ENCODE measurements at regions not wholly inside any gene's neighbourhood (a gene's known extent, or its start where the extent isn't known, plus 50 kb on each side); places are given as distances from the start of the nearest gene placed in this dataset.
"Not testable (repeated sequence)": the region's sequence is repeated elsewhere in the genome, so short reads cannot be mapped to it uniquely, and the experiment has no call there.

GRCh38 chr7:76135263-76135662, 66.4 kb upstream of the SRRM3 start:
- ATAC-seq = not testable (repeated sequence)

GRCh38 chr7:76138577-76139313, 63.0 kb upstream of the SRRM3 start:
- not testable (repeated sequence) for H3K4me3 Mint-ChIP-seq; H3K36me3 Mint-ChIP-seq; H3K9me3 Mint-ChIP-seq; H3K27ac Mint-ChIP-seq; H3K27me3 Mint-ChIP-seq; DNase-seq (ENCODE audit: low spot score); ATAC-seq
- peaks cover 23 to 33% of the 10 kb centered on the region in 2 donors for H3K4me1 Mint-ChIP-seq (ENCODE audit: low read depth in 2 of 2)

More at GRCh38 chr7:76135263-76135662, 66.4 kb upstream of the SRRM3 start:
- not testable (repeated sequence) for H3K9me3 Mint-ChIP-seq; H3K4me3 Mint-ChIP-seq; DNase-seq (ENCODE audit: low spot score); H3K27me3 Mint-ChIP-seq; H3K36me3 Mint-ChIP-seq; H3K27ac Mint-ChIP-seq
- H3K4me1 Mint-ChIP-seq (ENCODE audit: low read depth in 2 of 2) = peaks cover 29 to 46% of the 10 kb centered on the region in 2 donors

GRCh38 chr7:76139670-76140069, 62.0 kb upstream of the SRRM3 start:
- DNase-seq (ENCODE audit: low spot score) (no peak), ATAC-seq (no peak)
- no peaks in the 10 kb centered on the region for H3K9me3 Mint-ChIP-seq
- H3K4me3 Mint-ChIP-seq = no peak overlapping the region
- no peaks in the 10 kb centered on the region for H3K27me3 Mint-ChIP-seq
- H3K4me1 Mint-ChIP-seq (ENCODE audit: low read depth in 2 of 2) = peaks cover 17 to 27% of the 10 kb centered on the region in 2 donors
- H3K27ac Mint-ChIP-seq = no peak overlapping the region
- no peaks in the 10 kb centered on the region for H3K36me3 Mint-ChIP-seq

- not testable (repeated sequence) for H3K27ac Mint-ChIP-seq; H3K4me3 Mint-ChIP-seq; H3K36me3 Mint-ChIP-seq; ATAC-seq; DNase-seq (ENCODE audit: low spot score); H3K9me3 Mint-ChIP-seq; H3K27me3 Mint-ChIP-seq
- peaks cover 17 to 27% of the 10 kb centered on the region in 2 donors for H3K4me1 Mint-ChIP-seq (ENCODE audit: low read depth in 2 of 2)
Measured at GRCh38 chr7:76140259-76140658, 61.4 kb upstream of the SRRM3 start.

GRCh38 chr7:76142861-76143260, 58.8 kb upstream of the SRRM3 start:
- H3K4me3 Mint-ChIP-seq = peak overlapping the region; percentile 72
- H3K9me3 Mint-ChIP-seq = no peaks in the 10 kb centered on the region
- H3K27ac Mint-ChIP-seq = peak overlapping the region; percentile 90 to 92
- no peaks in the 10 kb centered on the region for H3K27me3 Mint-ChIP-seq
- ATAC-seq (peak; percentile 85 to 98), DNase-seq (ENCODE audit: low spot score) (no peak)
- H3K36me3 Mint-ChIP-seq = no peaks in the 10 kb centered on the region
- H3K4me1 Mint-ChIP-seq (ENCODE audit: low read depth in 2 of 2) = peaks cover 14 to 22% of the 10 kb centered on the region in 2 donors

GRCh38 chr7:76144664-76145270, 56.9 kb upstream of the SRRM3 start:
- peaks cover 14 to 23% of the 10 kb centered on the region in 2 donors for H3K4me1 Mint-ChIP-seq (ENCODE audit: low read depth in 2 of 2)
- H3K4me3 Mint-ChIP-seq; DNase-seq (ENCODE audit: low spot score); H3K36me3 Mint-ChIP-seq; H3K27me3 Mint-ChIP-seq; ATAC-seq; H3K9me3 Mint-ChIP-seq: not testable (repeated sequence)
- peak overlapping the region in 1 of 2 donors; percentile 27 for H3K27ac Mint-ChIP-seq

GRCh38 chr7:76146374-76146773, 55.3 kb upstream of the SRRM3 start:
- Mint-ChIP-seq H3K36me3 (no peaks in the 10 kb centered on the region), H3K27ac (no peak overlapping the region), H3K9me3 (no peaks in the 10 kb centered on the region), H3K4me3 (no peak overlapping the region), H3K4me1 (ENCODE audit: low read depth in 2 of 2) (peaks cover 19 to 23% of the 10 kb centered on the region in 2 donors), H3K27me3 (no peaks in the 10 kb centered on the region)
- DNase-seq (ENCODE audit: low spot score) = no peak
- ATAC-seq = no peak

GRCh38 chr7:76148947-76149346, 52.7 kb upstream of the SRRM3 start:
- H3K9me3 Mint-ChIP-seq; H3K27ac Mint-ChIP-seq; H3K4me3 Mint-ChIP-seq; DNase-seq (ENCODE audit: low spot score); H3K36me3 Mint-ChIP-seq; ATAC-seq; H3K27me3 Mint-ChIP-seq: not testable (repeated sequence)
- peaks cover 16 to 22% of the 10 kb centered on the region in 2 donors for H3K4me1 Mint-ChIP-seq (ENCODE audit: low read depth in 2 of 2)

GRCh38 chr7:76149847-76150691, 51.6 kb upstream of the SRRM3 start:
- no peaks in the 10 kb centered on the region for H3K9me3 Mint-ChIP-seq
- H3K4me3 Mint-ChIP-seq = peak overlapping the region; percentile 58
- no peaks in the 10 kb centered on the region for H3K27me3 Mint-ChIP-seq
- H3K4me1 Mint-ChIP-seq (ENCODE audit: low read depth in 2 of 2) = peaks cover 16 to 26% of the 10 kb centered on the region in 2 donors
- ATAC-seq (peak; percentile 57 to 71), DNase-seq (ENCODE audit: low spot score) (no peak)
- no peaks in the 10 kb centered on the region for H3K36me3 Mint-ChIP-seq
- peak overlapping the region in 1 of 2 donors; percentile 39 for H3K27ac Mint-ChIP-seq

All from natural killer cell treated with Interleukin-12 subunit alpha and Interleukin-12 subunit beta and Interleukin-15 and Interleukin-18, amount 100 ng/mL, for 72 hours (primary cell).